GM18511 (cell line): ENCODE measurements at regions not wholly inside any gene's neighbourhood (a gene's known extent, or its start where the extent isn't known, plus 50 kb on each side); places are given as distances from the start of the nearest gene placed in this dataset.

Experiments
- ATAC-seq: cut with Tn5 transposase; IDR thresholded peaks from one replicate; pipeline ENCODE4 v1.9.1; 2021; ENCODE audit warnings: mild to moderate bottlenecking, moderate library complexity; ENCODE audit not compliant: unreplicated experiment

DNA sequence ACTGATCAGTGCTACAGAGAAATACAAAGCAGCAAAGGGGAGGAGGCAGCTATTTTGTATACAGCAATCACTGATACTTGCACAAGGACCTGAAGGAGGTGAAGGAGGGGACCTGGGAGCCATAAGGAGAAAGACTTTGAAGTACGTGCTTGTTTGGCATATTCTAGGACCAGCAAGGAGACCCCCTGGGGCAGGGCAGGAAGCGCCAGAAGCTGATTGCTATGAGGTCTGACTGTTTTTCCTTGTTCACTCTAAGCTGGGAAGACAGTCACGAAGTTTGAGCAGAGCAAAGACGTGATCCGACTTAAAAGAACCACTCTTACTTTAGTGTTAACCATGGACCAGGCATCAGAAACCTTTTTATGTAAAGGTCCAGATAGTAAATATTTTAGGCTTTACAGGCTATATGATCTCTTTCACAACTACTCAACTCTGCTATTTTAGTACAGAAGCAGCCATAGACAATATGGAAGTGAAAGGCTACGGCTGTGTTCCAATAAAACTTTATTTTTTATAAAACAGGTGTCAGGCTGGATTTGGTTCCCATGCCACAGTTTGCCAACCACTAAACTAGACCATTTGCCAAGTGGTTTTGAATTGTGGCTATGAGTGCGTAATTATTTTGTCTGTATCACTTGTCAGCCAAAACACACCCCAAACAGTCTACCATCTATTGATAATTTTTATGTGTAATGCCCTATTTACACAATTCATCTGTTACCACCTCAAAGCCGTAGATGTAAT, 217.9 kb downstream of the PRL start:
- ATAC-seq, result no peak

DNA sequence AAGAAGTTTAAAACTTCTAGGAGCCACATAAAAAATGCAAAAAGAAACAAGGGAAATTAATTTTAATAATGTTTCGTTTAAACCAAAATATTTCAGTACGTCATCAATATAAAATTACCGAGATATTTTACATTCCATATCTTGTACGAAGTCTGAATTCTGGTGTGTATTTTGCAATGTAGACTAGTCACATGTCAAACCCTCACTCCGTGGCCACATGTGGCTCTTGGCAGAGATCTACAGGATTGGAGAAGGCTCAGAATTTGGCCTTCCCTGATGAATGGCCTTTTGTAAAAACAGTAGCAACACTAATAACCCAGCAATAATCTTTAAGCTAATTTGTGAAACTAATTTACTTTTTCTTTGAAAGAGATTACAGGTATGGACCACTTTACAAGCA, 217.1 kb downstream of the PRL start:
- ATAC-seq, result no peak

DNA sequence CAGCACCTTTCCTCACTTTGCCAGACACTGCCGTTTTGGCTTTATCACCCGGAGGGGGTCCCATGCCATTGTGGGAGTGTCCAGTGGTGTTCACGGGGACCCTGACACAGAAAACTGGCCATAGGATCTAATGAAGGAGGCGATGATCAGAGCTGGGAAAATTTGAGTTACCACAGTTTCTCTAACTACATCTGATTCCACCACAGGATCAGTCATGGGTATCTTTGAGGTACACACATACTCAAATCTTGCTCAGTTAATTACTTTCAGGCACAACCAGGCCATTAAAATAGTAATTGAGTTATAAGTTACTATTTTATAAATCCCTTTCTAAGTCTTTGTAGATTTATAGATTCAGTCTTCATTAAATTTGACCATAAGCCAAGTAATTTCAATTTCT, 215.1 kb downstream of the PRL start:
- no peak for ATAC-seq

DNA sequence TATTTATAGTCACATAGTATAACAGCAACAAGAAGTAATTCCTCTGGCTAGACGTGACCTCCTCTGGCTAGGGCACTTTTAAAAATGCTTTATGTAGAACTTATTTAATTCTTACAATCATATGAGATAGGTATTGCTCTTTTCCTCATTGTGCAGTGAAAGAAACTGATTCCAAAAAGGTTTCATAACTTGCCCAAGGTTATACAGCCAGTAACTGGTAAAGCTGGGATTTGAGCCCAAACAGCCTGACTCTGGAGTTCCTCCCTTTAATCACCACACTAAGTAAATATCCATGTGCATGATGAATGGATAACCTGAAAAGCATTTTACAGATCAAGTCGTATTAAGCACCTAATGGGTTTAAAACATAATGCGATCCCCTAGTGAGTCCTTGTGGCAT, 214.6 kb downstream of the PRL start:
- no peak for ATAC-seq

DNA sequence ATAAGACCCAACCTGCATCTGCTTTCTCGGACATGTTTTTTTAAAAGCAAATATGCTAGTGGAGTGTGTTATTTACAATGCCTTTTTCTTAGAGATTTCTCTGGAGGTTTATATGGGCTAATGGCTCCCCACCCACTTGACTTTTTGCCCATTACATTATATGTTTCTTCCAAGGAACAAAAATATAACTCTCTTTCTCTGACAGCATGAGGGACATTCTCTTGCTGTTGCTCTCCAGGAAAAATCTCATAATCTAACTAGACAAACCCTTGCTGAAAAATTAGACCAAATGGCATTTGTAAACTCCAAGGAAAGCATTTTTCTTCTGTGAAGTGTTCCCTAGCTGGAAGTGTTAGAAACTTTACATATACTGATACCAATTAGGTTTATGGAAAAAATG, 213.7 kb downstream of the PRL start:
- no peak for ATAC-seq

DNA sequence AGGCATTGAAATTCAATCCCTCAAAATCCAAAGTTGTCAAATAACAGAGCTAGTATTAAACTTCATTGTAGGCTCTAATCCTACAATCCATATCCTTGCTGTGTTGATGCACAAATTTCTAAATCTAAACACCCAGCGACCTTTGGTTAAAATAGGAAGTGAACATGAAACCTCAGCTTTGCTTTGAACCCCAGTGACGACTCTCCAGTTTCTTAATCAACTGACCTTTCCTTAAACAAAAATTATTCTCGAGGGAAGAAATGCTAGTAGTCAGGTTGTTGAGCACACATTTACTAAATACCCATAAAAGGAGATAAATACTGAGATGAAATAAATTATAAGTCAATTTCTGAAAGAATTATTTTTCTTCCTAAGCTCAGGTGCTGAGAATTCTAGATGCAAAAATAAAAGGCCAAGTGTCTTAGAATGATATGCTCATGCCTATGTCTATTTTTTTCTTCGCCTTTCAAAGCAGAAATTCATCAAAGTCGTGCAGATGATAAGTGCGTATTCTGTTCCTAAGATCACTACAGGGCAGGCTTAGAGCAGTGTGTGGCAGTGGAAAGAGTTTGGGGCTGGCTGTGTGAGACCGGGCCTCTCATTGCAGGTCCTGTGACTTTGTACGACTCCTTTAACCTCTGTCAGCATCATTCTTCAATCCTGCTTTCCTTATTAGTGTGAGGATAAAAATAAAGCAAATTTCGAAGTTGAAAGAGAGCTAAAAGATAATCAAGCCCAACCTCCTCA, 208.7 kb downstream of the PRL start:
- ATAC-seq, result no peak

DNA sequence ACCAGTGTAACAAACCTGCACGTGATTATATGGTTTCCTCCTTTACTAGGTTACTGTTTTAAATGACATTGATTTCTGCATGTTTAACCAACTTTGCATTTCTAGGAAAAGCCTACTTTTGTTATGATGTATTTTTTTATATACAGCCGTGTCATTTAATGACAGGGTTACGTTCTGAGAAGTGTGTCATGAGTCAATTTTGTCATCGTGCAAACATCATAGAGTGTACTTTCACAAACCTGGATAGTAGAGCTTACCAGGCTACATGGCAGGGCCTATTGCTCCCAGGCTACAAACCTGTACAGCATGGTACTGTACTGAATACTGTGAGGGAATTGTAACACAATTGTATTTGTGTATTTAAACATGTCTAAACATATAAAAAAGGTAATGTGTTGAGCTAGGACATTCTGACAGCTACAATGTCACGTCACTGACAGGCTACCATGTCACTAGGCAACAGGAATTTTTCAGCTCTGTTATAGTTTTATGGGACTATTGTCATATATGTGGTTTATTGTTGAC, 205.3 kb downstream of the PRL start:
- ATAC-seq, result no peak

DNA sequence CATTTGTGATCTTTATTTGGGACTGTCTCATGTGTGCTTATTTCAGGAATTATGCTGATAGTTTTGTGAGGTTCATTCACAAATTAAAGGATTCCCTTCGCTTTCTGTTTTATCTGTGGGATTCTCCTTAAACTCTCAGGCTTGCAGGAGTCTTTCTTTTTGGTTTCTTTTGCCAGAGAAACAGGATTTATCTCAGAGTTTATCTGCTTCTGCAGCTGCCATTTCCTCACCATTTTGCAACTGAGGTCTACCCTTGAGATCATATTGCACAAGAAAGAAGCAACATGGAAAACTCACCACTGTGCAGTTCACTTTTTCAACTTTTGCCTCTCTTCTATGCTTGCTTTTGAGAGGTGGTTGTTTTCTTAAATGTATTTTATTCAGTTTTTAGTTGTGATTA, 201.0 kb downstream of the PRL start:
- no peak for ATAC-seq

DNA sequence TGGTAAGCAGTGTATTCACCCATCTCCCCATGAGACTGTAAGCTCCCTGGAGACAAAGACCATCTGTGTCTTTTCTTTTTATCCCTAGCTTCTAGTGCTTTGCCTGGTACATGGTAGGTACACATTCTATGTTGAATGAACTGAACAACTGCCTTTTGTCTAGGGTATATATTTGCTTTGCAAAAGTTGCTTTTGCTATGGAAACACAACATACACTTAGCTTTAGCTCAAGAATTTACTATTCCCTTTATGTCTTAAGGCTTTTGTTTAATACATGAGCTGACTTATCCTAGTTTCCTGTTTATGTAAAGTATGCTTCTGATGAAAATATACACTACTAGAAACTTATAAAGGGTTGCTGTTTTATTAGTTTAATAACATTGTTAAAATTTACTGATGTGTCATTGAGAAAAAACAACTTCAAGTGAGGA, 198.2 kb downstream of the PRL start:
- no peak for ATAC-seq

DNA sequence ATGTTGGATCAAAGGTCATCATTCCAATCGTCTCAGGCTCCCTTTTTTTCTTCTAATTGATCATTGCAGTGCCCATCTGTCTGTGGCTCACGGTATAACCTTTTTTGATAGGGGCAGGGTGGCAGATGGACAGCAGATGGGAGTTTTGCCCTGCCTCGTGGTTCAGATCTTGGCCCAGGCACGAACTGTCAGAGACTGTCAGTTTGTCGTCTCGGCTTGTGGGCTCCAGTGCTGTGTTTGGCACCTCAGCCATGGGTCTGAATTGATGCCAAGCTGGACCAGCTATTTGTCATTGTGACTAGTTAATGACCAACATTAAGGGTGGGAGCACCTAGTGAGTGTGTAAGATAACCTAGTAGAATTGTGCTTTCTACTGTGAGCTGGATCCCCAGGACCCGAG, 197.6 kb downstream of the PRL start:
- no peak for ATAC-seq

DNA sequence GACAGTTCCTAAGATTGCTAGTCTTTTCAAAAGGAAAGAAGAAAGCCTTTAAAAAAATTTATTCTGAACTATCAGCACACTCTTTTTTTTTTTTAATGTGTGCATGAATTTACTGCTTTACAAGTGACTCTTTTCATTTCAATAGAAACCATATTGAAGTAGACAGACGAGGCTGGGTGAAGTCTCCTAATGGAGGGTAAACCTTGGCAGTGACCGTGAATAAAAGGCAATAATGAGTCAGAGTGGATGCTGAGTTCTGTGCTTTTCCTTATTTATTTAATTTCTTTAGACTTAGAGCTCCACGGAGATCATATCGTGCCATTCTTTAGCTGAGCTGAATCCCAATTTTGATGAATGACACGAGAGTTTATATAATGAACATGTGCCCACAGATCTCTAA, 196.9 kb downstream of the PRL start:
- ATAC-seq, result no peak

DNA sequence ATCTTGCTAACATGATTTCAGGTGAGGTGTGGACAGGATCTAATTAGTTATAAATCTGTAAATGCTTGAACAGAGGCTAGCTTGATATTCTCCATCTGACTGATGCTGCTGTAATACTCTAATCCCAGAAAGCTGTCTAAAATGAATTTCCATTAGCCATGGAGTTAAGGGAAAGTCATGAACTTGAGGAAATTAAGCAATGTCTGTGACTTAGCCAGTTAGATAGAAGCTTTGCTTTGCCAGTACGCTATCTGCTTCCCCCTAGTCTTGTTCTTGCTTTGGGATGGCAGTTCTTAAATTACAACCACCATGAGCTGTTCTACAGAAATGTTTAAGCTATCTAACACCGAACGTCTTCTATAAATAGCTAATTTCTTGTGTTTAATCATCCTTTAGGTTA, 195.7 kb downstream of the PRL start:
- no peak for ATAC-seq

DNA sequence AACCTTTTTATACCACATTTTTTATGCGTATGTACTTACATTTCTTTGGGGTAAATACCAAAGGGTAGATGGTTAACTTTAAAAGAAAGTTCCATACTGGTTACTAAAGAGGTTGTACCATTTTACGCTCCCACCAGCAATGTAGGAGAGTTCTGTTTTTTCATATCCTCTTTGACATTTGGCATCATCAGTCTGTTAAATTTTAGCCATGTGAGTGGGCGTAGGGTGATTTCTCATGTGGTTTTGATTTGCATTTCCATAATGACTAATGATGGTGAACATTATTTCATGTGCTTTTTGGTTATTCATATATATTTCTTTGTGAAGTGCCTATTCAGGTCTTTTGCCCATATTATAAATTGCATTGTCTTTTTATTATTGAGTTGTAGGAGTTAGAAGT, 194.2 kb downstream of the PRL start:
- peak; percentile 92 for ATAC-seq

DNA sequence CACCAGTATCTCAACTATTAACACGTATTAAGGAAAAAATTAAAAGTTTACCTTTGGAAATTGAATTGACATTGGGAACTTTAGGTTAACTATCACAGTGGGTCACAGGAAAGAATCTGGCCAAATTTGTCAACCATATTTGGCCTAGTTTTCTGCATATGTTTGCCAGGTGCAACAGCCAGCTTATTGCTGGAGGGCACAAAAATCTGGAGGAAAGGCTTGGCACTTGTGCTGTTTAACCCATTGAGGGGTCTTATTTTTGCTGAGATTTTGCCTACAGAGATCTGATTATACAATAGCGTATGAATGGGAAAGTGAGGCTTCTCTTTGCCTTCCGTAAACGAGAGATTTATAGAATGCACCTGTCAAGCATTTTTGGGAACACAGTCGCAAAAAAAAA, 190.4 kb downstream of the PRL start:
- ATAC-seq, result no peak

DNA sequence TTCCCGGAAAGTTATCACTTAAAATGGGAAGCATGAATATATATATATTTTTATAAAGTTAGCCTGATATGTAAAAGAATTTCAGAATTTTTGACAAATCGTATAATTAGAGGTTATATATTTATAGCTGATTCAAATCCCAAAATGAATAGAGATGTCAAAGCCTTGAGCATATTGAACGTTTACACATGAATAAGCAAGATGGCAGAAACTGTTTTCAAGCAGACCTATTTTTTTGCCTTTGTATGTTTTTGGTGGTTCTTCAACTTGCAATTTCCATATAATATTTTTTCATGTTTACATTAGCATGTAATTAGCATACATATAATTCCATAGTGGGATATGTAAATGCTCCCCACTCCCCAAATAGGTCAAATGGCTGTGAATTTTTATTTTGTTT, 189.9 kb downstream of the PRL start:
- ATAC-seq, result no peak

DNA sequence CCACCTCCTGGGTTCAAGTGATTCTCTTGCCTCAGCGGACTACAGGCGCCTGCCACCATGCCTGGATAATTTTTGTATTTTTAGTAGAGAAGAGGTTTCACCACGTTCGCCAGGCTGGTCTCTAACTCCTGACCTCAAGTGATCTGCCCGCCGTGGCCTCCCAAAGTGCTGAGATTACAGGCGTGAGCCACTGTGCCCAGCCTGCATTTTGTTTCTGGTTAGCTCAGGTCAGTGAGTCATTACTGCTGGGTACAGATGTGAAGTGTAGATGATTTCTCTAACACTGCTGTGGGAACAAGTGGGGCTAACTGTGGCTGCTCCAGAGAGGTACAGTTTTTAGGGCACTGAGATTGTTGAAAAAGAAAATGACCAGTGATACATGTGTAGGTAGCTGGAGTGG, 188.6 kb downstream of the PRL start:
- no peak for ATAC-seq

DNA sequence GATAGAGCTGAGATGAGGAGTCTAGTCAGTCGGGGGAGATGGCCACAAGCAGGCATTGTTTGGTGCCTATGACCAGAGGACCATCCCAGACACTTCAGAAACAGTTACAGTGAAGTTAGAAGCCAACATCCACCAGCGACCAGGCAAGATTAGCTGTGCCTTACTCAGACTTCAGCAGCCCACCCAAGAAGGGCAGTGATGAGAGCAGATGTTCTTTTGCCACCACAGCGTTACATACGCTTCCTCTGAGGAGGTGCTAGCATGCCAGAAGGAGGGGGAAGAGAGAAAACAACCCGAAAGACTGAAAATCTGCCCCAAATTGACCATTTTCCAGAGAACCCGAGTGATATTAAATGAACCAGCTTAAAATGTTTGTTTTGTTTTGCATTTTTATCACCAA, 186.8 kb downstream of the PRL start:
- ATAC-seq, result no peak

DNA sequence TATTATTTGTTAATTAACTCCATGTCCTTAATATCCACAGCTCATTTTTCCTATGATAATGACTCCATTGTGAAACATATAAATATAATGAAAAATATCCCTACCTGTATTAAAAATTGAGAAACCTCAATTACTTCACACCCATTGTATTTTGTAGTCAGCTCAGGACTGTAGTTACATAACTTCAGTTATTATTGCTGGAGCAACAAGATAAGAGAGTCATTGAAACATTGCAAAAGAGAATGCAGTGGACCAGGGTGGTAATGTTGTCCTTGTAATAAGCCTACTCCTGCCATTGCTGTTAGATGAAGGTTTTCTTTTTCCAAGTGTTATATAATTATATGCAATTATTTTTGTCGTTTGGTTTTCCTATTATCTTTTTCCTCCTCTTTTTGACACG, 184.4 kb downstream of the PRL start:
- ATAC-seq, result no peak

DNA sequence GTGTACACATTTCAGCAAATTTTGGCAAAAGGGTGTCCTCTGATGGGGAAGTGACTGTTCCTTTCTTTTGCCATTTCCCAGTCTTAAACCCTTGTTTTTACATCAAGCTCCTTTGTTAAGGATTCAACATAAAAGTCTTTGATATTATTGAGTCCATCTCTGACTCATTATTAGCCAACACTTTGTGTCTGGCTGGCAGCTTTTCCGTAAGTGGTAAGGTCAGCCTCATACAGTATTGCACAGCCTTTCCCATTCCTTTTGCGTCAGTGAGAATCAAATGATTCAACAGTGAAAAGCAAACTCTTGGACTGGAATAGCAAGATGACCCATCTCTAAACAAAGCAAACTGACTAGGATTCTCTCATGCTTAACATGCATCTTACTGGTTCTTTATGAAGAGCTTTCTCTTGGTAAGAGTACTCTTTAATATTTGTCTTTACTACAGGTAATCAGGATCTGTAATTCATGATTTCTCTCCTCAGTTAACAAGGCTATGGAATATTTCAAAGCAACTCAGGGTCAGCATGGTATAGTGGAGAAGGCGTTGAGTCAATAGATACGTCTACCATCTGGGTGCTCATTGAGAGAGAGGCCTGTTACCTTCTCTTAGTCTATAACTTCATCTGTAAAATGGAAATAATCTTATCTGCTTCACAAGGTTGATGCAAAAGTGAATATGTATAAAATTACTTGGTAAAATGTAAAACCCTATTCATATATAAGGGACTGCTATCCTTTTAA, 183.6 kb downstream of the PRL start:
- no peak for ATAC-seq

DNA sequence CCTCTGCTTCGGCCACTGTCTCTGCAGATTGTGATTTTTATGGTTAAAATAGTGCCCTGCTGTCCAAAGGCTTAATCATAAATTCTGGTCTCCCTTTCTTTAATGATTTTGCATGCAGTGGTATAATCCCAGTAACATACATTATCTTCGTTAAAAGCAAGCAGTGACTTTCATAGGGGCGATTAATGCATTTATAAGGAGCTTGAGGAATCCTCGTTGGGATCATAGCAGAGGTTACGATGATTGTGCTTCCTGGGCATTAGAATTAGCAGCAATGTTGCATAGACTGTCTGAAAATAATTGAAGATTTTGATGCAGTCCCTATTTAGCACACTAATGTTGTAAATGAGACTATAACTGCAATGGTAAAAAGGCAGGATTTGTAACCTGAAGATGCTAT, 181.3 kb downstream of the PRL start:
- no peak for ATAC-seq

DNA sequence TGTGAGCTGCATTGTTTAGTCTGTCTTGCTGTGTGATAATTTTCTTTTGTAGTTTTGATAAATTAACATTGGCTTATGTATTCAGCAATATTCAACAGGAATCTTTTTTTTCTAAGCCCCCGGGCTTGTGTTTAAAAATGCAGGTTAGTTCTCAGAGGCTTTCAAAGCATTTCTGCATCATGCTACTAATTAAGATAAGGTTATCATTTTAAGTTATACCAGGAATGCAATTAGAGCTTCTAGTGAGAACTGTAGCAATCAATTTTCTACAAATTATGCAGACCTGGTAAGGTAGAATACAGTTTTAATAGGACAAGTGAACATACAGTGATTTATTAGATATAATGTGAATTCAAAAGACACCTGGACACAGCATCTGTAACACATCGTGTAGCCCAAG, 179.2 kb downstream of the PRL start:
- ATAC-seq, result no peak

DNA sequence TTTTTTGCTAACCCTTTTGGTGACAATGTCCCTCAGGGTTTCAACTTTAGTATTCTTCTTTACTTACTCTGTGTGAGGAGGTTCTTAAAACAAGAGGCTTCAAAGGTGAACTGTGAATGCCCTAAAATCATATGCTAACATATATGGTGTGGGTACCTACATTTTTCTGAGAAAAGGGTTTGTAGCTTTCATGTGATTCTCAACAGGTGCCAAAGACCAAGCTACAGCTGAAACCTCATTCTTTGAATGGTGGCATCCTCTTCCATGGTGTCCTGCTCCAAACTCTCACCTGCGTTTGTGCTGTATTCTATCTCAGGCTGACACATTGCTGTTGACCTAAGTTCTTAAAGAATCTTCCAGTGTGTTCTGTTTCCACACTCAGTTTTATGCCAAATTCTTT, 177.3 kb downstream of the PRL start:
- ATAC-seq, result no peak
